SIG-M5 treated with dmso at 0.1 percent for 504 hours (cell line): ENCODE measurements at regions not wholly inside any gene's neighbourhood (a gene's known extent, or its start where the extent isn't known, plus 50 kb on each side); places are given as distances from the start of the nearest gene placed in this dataset.
"Not testable (repeated sequence)": the region's sequence is repeated elsewhere in the genome, so short reads cannot be mapped to it uniquely, and the experiment has no call there.

ENCODE experiments used
- DNase-seq: peaks from one replicate; lab custom pipeline; 2025; ENCODE audit not compliant: unreplicated experiment; lab: John Stamatoyannopoulos, UW

GRCh38 chr10:128178302-128178958 lies 52.2 kb upstream of the MKI67 start:
- DNase-seq: peak; percentile 14

GRCh38 chr10:128180843-128181242 lies 54.6 kb upstream of the MKI67 start:
- DNase-seq: no peak

- DNase-seq: no peak
These were observed 59.4 kb upstream of the MKI67 start for GRCh38 chr10:128185627-128186026.

GRCh38 chr10:128186959-128187787 lies 61.0 kb upstream of the MKI67 start:
- DNase-seq: no peak

- no peak for DNase-seq
These were observed 61.6 kb upstream of the MKI67 start for GRCh38 chr10:128187788-128188185.

GRCh38 chr10:128189176-128189575 lies 63.0 kb upstream of the MKI67 start:
- DNase-seq: no peak

GRCh38 chr10:128191847-128192246 lies 65.6 kb upstream of the MKI67 start:
- no peak for DNase-seq

GRCh38 chr10:128201826-128202225 lies 75.6 kb upstream of the MKI67 start:
- not testable (repeated sequence) for DNase-seq

GRCh38 chr10:128203028-128203427 lies 76.8 kb upstream of the MKI67 start:
- DNase-seq: no peak

GRCh38 chr10:128205591-128205990 lies 79.4 kb upstream of the MKI67 start:
- DNase-seq: not testable (repeated sequence)

- DNase-seq: no peak
These were observed 80.5 kb upstream of the MKI67 start for GRCh38 chr10:128206676-128207075.

GRCh38 chr10:128209862-128210214 lies 83.6 kb upstream of the MKI67 start:
- no peak for DNase-seq

GRCh38 chr10:128210215-128211063 lies 84.2 kb upstream of the MKI67 start:
- no peak for DNase-seq

- DNase-seq: no peak
These were observed 84.9 kb upstream of the MKI67 start for GRCh38 chr10:128211064-128211504.

GRCh38 chr10:128211953-128212727 lies 85.9 kb upstream of the MKI67 start:
- peak; percentile 46 for DNase-seq

- DNase-seq: no peak
These were observed 86.9 kb upstream of the MKI67 start for GRCh38 chr10:128213156-128213555.

GRCh38 chr10:128215733-128216132 lies 89.5 kb upstream of the MKI67 start:
- DNase-seq: no peak

GRCh38 chr10:128217136-128217535 lies 90.9 kb upstream of the MKI67 start:
- no peak for DNase-seq

GRCh38 chr10:128218161-128218560 lies 91.9 kb upstream of the MKI67 start:
- DNase-seq: no peak

GRCh38 chr10:128219295-128219694 lies 93.1 kb upstream of the MKI67 start:
- DNase-seq: no peak

- no peak for DNase-seq
These were observed 93.8 kb upstream of the MKI67 start for GRCh38 chr10:128220021-128220420.
